Kidney (tissue), 13 donors: ENCODE measurements at regions not wholly inside any gene's neighbourhood (a gene's known extent, or its start where the extent isn't known, plus 50 kb on each side); places are given as distances from the start of the nearest gene placed in this dataset.
A peak's percentile ranks its signal among the peaks of the same experiment; 100 is the strongest.

Experiments
- DNase-seq, 5 donors: peaks; one replicate each; pipeline ENCODE4 v3.0.0-alpha.2; 2013 to 2020
- FAIRE-seq: peaks from 2 replicates; lab custom pipeline; 2012; peaks lifted over from hg19 to GRCh38; lab: Jason Lieb, UNC
- H3K27ac ChIP-seq, 2 donors: one replicate each; pipeline ENCODE4 v1.7.0; 2013; ENCODE audit warnings: low read depth in 2 of 2, low read length in 2 of 2, inconsistent platforms in 1 of 2
- H3K27me3 ChIP-seq: one replicate; pipeline ENCODE4 v1.7.1; 2013; ENCODE audit warnings: low read length, inconsistent platforms; ENCODE audit not compliant: control insufficient read depth, insufficient read depth
- H3K36me3 ChIP-seq, 3 donors: one replicate each; pipeline versions ENCODE4 v1.7.0 to v1.7.1; 2013; ENCODE audit warnings: low read length in 3 of 3, control low read depth in 1 of 3, inconsistent platforms in 1 of 3; ENCODE audit not compliant: insufficient read depth in 3 of 3, control insufficient read depth in 2 of 3
- H3K4me1 ChIP-seq, 3 donors: one replicate each; pipeline versions ENCODE4 v1.7.0 to v1.7.1; 2013; ENCODE audit warnings: low read length in 3 of 3, inconsistent platforms in 1 of 3, low read depth in 1 of 3; ENCODE audit not compliant: control insufficient read depth in 2 of 3, insufficient read depth in 2 of 3
- H3K4me3 ChIP-seq, 3 donors: one replicate each; pipeline versions ENCODE4 v1.7.0 to v1.8.1; 2013; ENCODE audit warnings: low read length in 3 of 3, control low read depth in 1 of 3, inconsistent platforms in 1 of 3
- H3K9ac ChIP-seq, 3 donors: one replicate each; pipeline versions ENCODE4 v1.7.0 to v1.7.1; 2013; ENCODE audit warnings: low read length in 3 of 3, control low read depth in 1 of 3, inconsistent platforms in 1 of 3
- H3K9me3 ChIP-seq, 3 donors: one replicate each; pipeline versions ENCODE4 v1.7.0 to v1.7.1; 2013; ENCODE audit warnings: low read length in 3 of 3, control low read depth in 1 of 3, inconsistent platforms in 1 of 3; ENCODE audit not compliant: control insufficient read depth in 2 of 3, insufficient read depth in 1 of 3
- CTCF ChIP-seq: IDR thresholded peaks from 3 replicates; pipeline ENCODE4 v1.5.1; 2012; ENCODE audit warnings: mild to moderate bottlenecking, moderate library complexity, borderline replicate concordance; ENCODE audit not compliant: insufficient read depth; ENCODE audit errors: extremely low read depth
- intact Hi-C: fragments of 100-400 bp; cut with DNase I; formaldehyde crosslinking; loops from one replicate; pipeline ENCODE4 v1.11.1; 2022
- donor health status: control.
- donor health status: control.
- donor health status: control.
- donor health status: control.
- donor health status: control.
- donor health status: DM: yes; HTN: yes; CAD: no.
- donor health status: Normal renal cell carcinoma (clear cell type).

DNA sequence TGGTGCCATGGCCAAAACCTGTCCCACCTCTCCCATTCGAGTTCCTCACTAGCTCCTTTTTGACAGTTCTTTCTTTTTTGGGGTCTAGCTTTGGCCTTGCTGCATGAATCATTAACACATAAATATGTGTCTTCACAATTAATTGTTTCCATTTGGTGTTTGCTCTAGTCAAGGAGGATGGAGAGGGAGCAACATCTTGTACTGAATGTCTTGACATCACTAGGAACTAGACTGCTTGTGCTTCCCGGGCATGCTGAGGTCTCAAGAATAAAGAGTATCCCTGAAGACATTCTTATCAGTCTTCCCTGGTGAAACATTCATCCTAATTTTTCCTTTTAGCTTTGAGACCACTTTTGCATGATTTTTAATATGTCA lies 77.0 kb upstream of the ESR1 start:
- TF ChIP-seq CTCF: no peak
- Histone ChIP-seq H3K36me3 (no peaks in the 10 kb centered on the region), H3K27me3 (no peaks in the 10 kb centered on the region), H3K27ac (no peak overlapping the region), H3K9ac (no peak overlapping the region), H3K4me1 (peaks cover 0 to 2% (median 0%) of the 10 kb centered on the region in 3 donors), H3K9me3 (peaks cover 0 to 11% (median 0%) of the 10 kb centered on the region in 3 donors), H3K4me3 (no peak overlapping the region)
- FAIRE-seq (no peak), DNase-seq (no peak)
- intact Hi-C loops: no loop called here

GRCh38 chr6:151731313-151731712 lies 76.2 kb upstream of the ESR1 start:
- Histone ChIP-seq H3K9ac (no peak overlapping the region), H3K9me3 (peaks cover 0 to 11% (median 0%) of the 10 kb centered on the region in 3 donors), H3K4me3 (no peak overlapping the region), H3K27ac (no peak overlapping the region), H3K36me3 (no peaks in the 10 kb centered on the region), H3K27me3 (no peaks in the 10 kb centered on the region), H3K4me1 (peaks cover 0 to 2% (median 0%) of the 10 kb centered on the region in 3 donors)
- no peak for DNase-seq
- no peak for TF ChIP-seq CTCF
- FAIRE-seq: no peak
- intact Hi-C loops: no loop called here

GRCh38 chr6:151733680-151734320 lies 73.7 kb upstream of the ESR1 start:
- no peak overlapping the region for H3K9ac ChIP-seq
- H3K4me3 ChIP-seq: no peak overlapping the region
- peak in 1 of 5 donors; percentile 14 for DNase-seq
- no peaks in the 10 kb centered on the region for H3K36me3 ChIP-seq
- no peaks in the 10 kb centered on the region for H3K27me3 ChIP-seq
- peaks cover 0 to 8% (median 0%) of the 10 kb centered on the region in 3 donors for H3K9me3 ChIP-seq
- FAIRE-seq: no peak
- peaks cover 0 to 2% (median 0%) of the 10 kb centered on the region in 3 donors for H3K4me1 ChIP-seq
- intact Hi-C loops: no loop called here
- H3K27ac ChIP-seq: peak overlapping the region; percentile 27 to 80
- TF ChIP-seq CTCF: no peak

DNA sequence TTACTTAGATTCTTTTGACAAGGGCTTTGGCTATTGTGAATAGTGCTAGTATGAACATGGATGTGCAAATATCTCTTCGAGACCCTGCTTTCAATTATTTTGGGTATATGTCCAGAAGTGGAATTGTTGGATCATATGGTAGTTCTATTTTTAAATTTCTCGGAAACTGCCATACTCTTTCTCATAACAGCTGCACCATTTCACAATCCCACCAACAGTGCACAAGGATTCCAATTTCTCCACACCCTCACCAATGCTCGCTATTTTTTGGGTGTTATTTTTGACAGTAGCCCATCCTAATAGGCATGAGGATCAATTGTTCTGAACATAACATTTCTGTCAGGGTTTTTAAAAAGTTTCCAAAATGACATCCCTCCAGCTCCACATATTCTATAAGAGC lies 69.2 kb upstream of the ESR1 start:
- Histone ChIP-seq H3K9me3 (no peaks in the 10 kb centered on the region), H3K36me3 (no peaks in the 10 kb centered on the region), H3K4me1 (peaks cover 0 to 2% (median 0%) of the 10 kb centered on the region in 3 donors), H3K9ac (no peak overlapping the region), H3K4me3 (no peak overlapping the region), H3K27ac (no peak overlapping the region), H3K27me3 (no peaks in the 10 kb centered on the region)
- DNase-seq (no peak), FAIRE-seq (no peak)
- intact Hi-C loops: no loop called here
- TF ChIP-seq CTCF: no peak
